ENCODE measurements at regions not wholly inside any gene's neighbourhood (a gene's known extent, or its start where the extent isn't known, plus 50 kb on each side); places are given as distances from the start of the nearest gene placed in this dataset.

DNA sequence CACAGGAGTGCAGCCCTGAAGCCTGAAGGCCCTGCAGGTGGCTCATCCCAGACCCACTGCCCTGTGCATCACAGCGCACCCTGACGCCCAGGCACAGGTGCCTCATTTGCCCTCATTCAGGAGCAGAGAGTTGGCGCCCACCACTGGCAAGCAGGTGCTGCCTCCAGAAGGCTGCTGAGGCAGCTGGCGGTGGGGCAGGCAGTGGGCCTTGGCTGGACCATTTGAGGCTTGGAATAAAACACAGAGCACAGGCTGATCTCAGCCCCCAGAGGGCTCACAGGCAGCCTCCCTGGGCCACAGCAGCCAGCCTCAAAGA lies 1151.9 kb downstream of the BRD1 start:
- TF ChIP-seq, protein P1, sequence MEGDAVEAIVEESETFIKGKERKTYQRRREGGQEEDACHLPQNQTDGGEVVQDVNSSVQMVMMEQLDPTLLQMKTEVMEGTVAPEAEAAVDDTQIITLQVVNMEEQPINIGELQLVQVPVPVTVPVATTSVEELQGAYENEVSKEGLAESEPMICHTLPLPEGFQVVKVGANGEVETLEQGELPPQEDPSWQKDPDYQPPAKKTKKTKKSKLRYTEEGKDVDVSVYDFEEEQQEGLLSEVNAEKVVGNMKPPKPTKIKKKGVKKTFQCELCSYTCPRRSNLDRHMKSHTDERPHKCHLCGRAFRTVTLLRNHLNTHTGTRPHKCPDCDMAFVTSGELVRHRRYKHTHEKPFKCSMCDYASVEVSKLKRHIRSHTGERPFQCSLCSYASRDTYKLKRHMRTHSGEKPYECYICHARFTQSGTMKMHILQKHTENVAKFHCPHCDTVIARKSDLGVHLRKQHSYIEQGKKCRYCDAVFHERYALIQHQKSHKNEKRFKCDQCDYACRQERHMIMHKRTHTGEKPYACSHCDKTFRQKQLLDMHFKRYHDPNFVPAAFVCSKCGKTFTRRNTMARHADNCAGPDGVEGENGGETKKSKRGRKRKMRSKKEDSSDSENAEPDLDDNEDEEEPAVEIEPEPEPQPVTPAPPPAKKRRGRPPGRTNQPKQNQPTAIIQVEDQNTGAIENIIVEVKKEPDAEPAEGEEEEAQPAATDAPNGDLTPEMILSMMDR (IDR thresholded peaks at IDR 0.05; ENCODE audit: insufficient read depth, missing control alignments), result no peak
- DNase-seq (ENCODE audit: insufficient read length, low spot score) (no peak), FAIRE-seq (no peak)

DNA sequence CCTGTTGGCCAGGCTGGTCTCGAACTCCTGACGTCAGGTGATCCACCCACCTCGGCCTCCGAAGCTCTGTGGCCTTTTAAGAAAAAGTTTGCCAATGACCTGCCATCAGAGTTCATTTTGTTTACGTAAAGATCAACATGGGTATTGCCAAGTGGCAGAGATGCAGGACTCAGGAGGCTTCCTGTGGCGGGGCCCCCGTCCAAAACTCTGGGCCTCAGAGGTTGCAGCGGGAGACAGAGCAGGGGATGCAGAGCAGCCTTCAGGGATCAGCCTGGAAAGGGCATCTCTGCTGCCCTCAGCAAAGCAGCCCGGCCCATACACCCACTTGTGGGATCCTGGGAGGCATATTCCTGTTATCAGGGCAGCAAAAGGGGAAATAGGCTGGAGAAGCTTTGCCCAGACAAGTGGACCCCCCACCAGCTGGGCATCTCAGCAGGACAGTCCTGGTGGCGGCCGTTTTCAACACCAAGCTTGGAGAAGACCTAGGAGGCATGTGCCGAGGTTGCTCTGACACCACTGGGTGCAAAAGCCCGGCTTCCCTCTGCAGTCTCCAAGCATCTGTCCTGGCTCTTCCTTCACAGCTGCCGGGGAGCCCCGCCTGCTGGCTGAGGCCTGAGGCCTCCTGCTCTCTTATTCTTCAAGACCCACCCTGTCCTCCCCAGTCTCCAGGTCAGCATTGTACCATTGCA lies 1152.4 kb downstream of the BRD1 start:
- no peak for DNase-seq (ENCODE audit: insufficient read length, low spot score)
- no peak for FAIRE-seq
- TF ChIP-seq, protein P1 (IDR thresholded peaks at IDR 0.05; ENCODE audit: insufficient read depth, missing control alignments), result no peak

DNA sequence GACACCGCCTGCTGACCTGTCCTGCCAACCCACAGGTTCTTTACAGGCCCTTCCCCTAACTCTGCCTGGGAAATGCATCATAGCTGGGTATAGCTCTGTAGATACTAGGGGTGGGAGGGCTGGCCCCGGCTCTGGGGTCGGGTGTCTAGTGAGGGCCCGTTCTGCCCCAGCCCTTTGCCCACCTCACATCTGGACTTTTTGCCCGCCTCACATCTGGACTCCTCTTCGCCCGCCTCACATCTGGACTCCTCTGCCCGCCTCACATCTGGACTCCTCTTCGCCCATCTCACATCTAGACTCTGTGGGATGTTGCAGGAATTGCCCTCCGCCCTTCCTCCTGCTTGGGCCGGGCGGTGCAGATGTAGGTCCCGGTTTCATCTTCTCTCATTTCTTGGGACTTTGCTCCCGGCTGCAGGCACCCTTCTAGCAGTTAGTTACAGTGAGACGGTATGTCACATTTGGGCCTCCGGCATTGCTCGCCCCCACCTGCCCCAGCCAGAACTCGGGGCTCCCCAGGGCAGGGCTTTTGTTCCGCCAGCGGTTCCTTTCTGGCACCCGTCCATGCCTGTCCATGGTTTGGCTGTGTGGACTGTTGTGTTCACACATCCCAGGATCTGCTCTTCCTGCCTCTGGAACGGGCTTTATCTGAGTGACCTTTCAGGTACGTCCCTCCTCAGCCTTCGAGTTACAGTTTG lies 1153.7 kb downstream of the BRD1 start:
- DNase-seq (ENCODE audit: insufficient read length, low spot score) (no peak), FAIRE-seq (no peak)
- TF ChIP-seq, protein P1 (IDR thresholded peaks at IDR 0.05; ENCODE audit: insufficient read depth, missing control alignments), result no peak

DNA sequence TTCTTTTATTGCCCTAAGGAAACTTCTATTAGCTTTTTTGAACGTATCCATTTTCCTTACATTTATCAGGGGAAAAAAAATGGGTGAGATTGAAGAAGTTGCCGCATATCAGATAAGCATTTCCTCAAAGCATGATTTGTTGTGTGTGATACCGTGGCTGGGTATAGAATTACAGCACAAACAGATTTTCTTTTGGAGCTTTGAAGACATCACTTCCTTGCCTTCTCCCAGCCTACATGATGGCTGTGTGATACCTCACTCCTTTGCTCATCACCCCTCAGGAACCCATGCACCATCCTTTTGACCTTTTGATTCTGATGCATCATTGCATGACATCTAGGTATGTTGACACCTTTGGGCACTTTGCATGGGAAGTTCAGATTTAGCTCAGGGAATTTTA lies 1155.3 kb downstream of the BRD1 start:
- TF ChIP-seq, protein P1 (IDR thresholded peaks at IDR 0.05; ENCODE audit: insufficient read depth, missing control alignments), result no peak
- FAIRE-seq (no peak), DNase-seq (ENCODE audit: insufficient read length, low spot score) (no peak)

DNA sequence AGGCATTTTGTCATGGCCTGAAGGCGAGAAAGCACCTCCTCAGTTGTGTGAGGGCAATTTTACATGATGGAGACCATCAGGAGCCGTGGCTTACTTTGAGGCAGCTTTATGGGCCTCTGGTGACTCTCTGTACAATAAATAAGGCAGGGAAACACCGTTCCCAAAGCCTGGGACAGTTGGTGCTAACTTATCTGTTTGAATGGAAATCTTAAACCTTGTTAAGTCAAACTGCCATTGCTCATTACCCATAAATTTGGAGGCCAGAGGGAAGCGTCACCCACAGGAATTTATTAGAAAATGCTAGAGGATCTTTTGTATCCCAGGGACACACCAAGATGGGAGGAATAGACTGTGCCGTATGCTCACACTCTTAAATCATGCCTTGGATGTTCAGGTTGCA lies 1156.9 kb downstream of the BRD1 start:
- no peak for FAIRE-seq
- DNase-seq (ENCODE audit: insufficient read length, low spot score), result no peak
- TF ChIP-seq, protein P1 (IDR thresholded peaks at IDR 0.05; ENCODE audit: insufficient read depth, missing control alignments), result no peak

DNA sequence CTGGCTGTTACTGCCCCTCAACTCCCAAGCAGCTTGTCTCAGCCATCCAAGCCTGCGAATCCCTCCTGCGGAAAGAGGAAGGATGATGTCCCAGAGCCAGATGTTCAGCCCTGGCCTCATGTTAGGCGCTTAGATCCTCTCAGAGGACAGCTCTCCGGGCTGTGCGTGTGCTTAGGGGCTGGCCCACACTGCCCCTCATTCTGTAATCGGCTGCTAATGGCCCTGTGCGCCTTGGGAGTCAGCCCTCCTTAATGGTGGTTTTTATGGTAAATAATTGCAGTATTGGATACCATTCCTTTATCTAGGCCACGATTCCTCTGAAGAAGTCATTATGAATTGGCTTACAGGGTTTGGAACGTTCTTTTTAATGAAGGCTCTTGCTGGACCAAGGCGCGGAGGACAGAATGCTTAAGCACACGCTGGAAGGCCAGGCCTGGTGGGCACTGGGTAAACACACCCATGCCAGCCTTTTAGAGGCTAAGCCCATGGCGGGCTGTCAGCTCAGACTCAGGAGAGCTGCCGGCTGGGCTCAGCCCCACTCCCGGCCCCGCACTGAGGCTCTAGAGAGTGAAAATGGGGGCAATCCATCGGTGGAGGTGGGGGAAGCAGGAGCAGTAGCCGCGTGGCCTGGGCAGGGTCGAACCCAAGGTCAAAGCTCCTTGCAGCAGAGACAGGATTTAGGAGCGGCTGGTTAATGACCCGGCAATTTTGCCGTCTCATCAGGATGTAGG lies 1157.5 kb downstream of the BRD1 start:
- TF ChIP-seq, protein P1 (IDR thresholded peaks at IDR 0.05; ENCODE audit: insufficient read depth, missing control alignments), result no peak
- no peak for DNase-seq (ENCODE audit: insufficient read length, low spot score)
- FAIRE-seq, result no peak

DNA sequence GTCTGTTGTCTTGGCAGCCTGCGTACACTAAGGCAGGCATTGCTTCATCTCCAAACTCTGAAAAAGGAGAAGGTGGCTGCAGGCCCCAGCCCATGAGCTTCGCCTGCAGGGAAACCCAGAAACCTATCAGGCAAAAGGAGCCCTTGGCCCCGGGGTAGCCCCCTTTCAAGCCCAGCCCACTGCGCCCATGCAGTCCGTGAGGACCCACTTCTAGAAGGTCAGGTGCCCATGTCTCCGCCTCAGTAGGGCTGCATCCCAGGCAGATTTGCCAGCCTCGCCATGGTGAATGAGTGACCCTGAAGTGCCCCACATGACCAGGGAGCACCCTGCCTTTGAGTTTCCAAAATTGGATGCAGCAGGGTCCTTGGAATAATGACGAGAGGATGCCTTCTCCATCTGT lies 1158.4 kb downstream of the BRD1 start:
- TF ChIP-seq, protein P1 (IDR thresholded peaks at IDR 0.05; ENCODE audit: insufficient read depth, missing control alignments), result no peak
- no peak for FAIRE-seq
- DNase-seq (ENCODE audit: insufficient read length, low spot score), result no peak

Data from D721Med (cell line).